ENCODE measurements at regions not wholly inside any gene's neighbourhood (a gene's known extent, or its start where the extent isn't known, plus 50 kb on each side); places are given as distances from the start of the nearest gene placed in this dataset.

GRCh38 chr3:163951397-163951987 lies 1126.8 kb downstream of the SI start (continued):
- no peak for TF ChIP-seq GLI4 (tag by site-specific recombination; IDR thresholded peaks at IDR 0.05)

DNA sequence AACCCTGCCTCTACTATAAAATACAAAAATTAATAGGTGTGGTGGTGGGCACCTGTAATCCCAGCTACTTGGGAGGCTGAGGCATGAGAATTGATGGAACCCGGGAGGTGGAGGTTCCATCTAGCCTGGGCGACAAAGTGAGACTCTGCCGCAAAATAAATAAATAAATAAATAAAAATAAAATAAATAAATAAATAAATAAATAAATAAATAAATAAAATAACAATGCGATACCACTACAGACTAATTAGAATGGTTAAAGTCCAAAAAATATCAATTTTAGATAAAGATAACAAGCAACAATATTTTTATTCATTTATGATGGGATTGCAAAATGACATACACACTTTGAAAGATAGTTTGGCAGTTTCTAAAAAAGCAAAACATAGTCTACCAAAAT lies 1131.5 kb downstream of the SI start:
- H3K9me3 ChIP-seq (ENCODE audit: control insufficient read depth, insufficient read depth, low read depth, low read length) = no peaks in the 10 kb centered on the region
- H3K27ac ChIP-seq (ENCODE audit: extremely low read depth, low read depth, low read length) = no peak overlapping the region
- TF ChIP-seq ZNF555 (tag by site-specific recombination; conservative IDR thresholded peaks at IDR 0.05) (peak; percentile 26), ZBTB11 (tag by site-specific recombination; conservative IDR thresholded peaks at IDR 0.05; ENCODE audit: low read depth) (peak; percentile 32; the same call in 1 of the 2 replicates), ZNF426 (tag by site-specific recombination; IDR thresholded peaks at IDR 0.05) (peak; percentile 48)
- TF ChIP-seq, protein P1, sequence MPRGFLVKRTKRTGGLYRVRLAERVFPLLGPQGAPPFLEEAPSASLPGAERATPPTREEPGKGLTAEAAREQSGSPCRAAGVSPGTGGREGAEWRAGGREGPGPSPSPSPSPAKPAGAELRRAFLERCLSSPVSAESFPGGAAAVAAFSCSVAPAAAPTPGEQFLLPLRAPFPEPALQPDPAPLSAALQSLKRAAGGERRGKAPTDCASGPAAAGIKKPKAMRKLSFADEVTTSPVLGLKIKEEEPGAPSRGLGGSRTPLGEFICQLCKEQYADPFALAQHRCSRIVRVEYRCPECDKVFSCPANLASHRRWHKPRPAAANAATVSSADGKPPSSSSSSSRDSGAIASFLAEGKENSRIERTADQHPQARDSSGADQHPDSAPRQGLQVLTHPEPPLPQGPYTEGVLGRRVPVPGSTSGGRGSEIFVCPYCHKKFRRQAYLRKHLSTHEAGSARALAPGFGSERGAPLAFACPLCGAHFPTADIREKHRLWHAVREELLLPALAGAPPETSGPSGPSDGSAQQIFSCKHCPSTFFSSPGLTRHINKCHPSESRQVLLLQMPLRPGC (tag by site-specific recombination; IDR thresholded peaks at IDR 0.05) = no peak
- H3K4me3 ChIP-seq (ENCODE audit: low read depth, low read length) = no peak overlapping the region
- ChIA-PET CTCF (interaction anchor here (0.6 kb wide), 1 partner anchor 33 kb away, joined by 7 read pairs; no protein-coding TSS in a partner anchor), POLR2A (no interaction called here)
- no peaks in the 10 kb centered on the region for H3K36me3 ChIP-seq (ENCODE audit: control insufficient read depth in 2 of 2, insufficient read depth in 1 of 2, low read length in 2 of 2)
- no peaks in the 10 kb centered on the region for H3K4me1 ChIP-seq (ENCODE audit: control insufficient read depth, insufficient read depth, low read length)

DNA sequence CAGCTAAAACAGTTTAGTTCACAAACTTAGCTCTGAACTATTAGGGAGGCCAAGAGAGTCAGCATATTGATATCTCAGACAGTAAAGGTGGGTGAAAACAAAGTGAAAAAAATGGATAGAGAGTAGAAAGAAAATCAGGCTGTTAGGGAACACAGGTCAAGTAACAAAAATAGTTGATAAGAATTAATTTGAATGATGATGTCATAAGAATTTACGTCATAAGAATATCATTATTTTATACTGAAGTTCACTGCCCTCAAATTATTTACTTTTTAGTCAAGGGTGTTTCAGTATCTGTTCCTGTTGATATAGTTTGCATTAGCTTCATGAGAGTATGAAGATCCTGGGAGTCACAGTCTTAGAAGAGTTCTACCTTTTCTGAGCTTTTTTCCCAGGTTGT lies 1134.6 kb downstream of the SI start:
- CTCF ChIA-PET = interaction anchor here (0.6 kb wide), 1 partner anchor 235 kb away, joined by 3 read pairs; no protein-coding TSS in a partner anchor
- H3K27ac ChIP-seq (ENCODE audit: extremely low read depth, low read depth, low read length) = no peak overlapping the region
- TF ChIP-seq CTCF (tag by site-specific recombination; IDR thresholded peaks at IDR 0.05) (no peak), ATF2 (tag by site-specific recombination; IDR thresholded peaks at IDR 0.05; ENCODE audit: low read depth) (peak; percentile 64)
- no peak overlapping the region for H3K4me3 ChIP-seq (ENCODE audit: low read depth, low read length)
- no peaks in the 10 kb centered on the region for H3K4me1 ChIP-seq (ENCODE audit: control insufficient read depth, insufficient read depth, low read length)
- H3K36me3 ChIP-seq (ENCODE audit: control insufficient read depth in 2 of 2, insufficient read depth in 1 of 2, low read length in 2 of 2) = no peaks in the 10 kb centered on the region
- H3K9me3 ChIP-seq (ENCODE audit: control insufficient read depth, insufficient read depth, low read depth, low read length) = no peaks in the 10 kb centered on the region
- POLR2A ChIA-PET = no interaction called here

DNA sequence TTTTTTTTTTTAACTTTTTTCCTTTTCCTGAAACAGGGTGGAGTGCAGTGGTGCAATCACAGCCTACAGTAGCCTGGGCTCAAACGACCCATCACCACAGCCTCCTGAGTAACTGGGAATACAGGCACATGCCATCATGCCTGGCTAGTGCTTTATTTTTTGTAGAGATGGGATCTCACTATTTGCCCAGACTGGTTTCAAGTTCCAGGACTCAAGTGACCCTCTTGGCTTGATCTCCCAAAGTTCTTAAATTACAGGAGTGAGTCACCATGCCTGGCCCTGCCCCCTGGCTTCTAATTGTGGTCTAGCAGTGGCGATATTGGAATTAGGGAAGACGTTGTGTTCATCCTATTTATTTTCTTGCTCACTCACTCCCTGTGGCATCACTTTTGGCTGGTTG lies 1138.4 kb downstream of the SI start:
- H3K36me3 ChIP-seq (ENCODE audit: control insufficient read depth in 2 of 2, insufficient read depth in 1 of 2, low read length in 2 of 2) = no peaks in the 10 kb centered on the region
- no peaks in the 10 kb centered on the region for H3K4me1 ChIP-seq (ENCODE audit: control insufficient read depth, insufficient read depth, low read length)
- H3K9me3 ChIP-seq (ENCODE audit: control insufficient read depth, insufficient read depth, low read depth, low read length) = no peaks in the 10 kb centered on the region
- CTCF ChIA-PET = no interaction called here
- POLR2A ChIA-PET = no interaction called here
- no peak overlapping the region for H3K4me3 ChIP-seq (ENCODE audit: low read depth, low read length)
- no peak overlapping the region for H3K27ac ChIP-seq (ENCODE audit: extremely low read depth, low read depth, low read length)
- TF ChIP-seq, protein P2, sequence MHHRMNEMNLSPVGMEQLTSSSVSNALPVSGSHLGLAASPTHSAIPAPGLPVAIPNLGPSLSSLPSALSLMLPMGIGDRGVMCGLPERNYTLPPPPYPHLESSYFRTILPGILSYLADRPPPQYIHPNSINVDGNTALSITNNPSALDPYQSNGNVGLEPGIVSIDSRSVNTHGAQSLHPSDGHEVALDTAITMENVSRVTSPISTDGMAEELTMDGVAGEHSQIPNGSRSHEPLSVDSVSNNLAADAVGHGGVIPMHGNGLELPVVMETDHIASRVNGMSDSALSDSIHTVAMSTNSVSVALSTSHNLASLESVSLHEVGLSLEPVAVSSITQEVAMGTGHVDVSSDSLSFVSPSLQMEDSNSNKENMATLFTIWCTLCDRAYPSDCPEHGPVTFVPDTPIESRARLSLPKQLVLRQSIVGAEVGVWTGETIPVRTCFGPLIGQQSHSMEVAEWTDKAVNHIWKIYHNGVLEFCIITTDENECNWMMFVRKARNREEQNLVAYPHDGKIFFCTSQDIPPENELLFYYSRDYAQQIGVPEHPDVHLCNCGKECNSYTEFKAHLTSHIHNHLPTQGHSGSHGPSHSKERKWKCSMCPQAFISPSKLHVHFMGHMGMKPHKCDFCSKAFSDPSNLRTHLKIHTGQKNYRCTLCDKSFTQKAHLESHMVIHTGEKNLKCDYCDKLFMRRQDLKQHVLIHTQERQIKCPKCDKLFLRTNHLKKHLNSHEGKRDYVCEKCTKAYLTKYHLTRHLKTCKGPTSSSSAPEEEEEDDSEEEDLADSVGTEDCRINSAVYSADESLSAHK (tag by site-specific recombination; IDR thresholded peaks at IDR 0.05) = no peak
- TF ChIP-seq SETDB1 (IDR thresholded peaks at IDR 0.05; ENCODE audit: insufficient read length, low read length) (peak; percentile 21), ZBTB20 (tag by site-specific recombination; IDR thresholded peaks at IDR 0.05) (no peak)
- TF ChIP-seq, protein P3, sequence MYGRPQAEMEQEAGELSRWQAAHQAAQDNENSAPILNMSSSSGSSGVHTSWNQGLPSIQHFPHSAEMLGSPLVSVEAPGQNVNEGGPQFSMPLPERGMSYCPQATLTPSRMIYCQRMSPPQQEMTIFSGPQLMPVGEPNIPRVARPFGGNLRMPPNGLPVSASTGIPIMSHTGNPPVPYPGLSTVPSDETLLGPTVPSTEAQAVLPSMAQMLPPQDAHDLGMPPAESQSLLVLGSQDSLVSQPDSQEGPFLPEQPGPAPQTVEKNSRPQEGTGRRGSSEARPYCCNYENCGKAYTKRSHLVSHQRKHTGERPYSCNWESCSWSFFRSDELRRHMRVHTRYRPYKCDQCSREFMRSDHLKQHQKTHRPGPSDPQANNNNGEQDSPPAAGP (tag by site-specific recombination; IDR thresholded peaks at IDR 0.05) = no peak

Measured in HEK293 (cell line).